ENCODE measurements at regions not wholly inside any gene's neighbourhood (a gene's known extent, or its start where the extent isn't known, plus 50 kb on each side); places are given as distances from the start of the nearest gene placed in this dataset.

DNA sequence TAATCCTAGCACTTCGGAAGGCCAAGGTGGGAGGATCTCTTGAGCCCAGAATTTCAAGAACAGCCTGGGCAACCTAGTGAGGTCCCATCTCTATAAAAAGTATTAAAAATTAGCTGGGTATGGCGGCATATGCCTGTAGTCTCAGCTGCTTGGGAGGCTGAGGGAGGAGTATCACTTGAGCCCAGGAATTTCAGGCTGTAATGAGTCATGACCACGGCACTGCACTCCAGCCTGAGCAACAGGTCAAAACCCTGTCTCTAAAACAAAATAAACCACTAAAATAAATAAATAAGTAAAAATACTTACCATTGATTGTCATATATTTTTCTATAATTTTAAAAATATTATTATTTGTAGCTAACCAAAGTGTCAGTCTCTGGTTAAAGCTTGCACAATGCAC, 315.6 kb upstream of the SMIM31 start:
- DNase-seq (ENCODE audit: low read depth, low spot score), result peak; percentile 27
- no peak overlapping the region for H3K27ac ChIP-seq

- no peak overlapping the region for H3K27ac ChIP-seq
- DNase-seq (ENCODE audit: low read depth, low spot score), result no peak
Observed at GRCh38 chr4:164439037-164439436, 314.9 kb upstream of the SMIM31 start.

GRCh38 chr4:164440199-164440598, 313.7 kb upstream of the SMIM31 start:
- DNase-seq (ENCODE audit: low read depth, low spot score), result peak; percentile 69
- H3K27ac ChIP-seq, result peak overlapping the region; percentile 29

DNA sequence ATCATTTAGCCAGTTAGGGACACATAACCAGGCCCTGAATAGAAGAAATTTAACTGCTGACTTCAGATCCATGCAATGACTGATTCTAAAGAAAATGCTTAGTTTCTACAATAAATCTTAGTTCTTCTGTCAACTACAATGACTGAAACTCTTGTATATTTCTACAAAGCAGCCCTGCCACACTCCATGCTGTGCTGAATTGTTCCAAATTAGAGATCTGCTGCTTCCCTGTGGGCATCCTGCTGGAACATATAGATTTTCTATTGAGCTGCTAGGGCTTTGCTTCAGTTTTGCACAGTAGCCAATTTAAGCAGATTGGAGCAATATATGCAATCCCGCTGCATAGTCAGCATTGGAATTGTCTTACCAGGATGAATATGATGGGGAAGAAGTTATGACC, 312.8 kb upstream of the SMIM31 start:
- no peak for DNase-seq (ENCODE audit: low read depth, low spot score)
- H3K27ac ChIP-seq, result no peak overlapping the region

DNA sequence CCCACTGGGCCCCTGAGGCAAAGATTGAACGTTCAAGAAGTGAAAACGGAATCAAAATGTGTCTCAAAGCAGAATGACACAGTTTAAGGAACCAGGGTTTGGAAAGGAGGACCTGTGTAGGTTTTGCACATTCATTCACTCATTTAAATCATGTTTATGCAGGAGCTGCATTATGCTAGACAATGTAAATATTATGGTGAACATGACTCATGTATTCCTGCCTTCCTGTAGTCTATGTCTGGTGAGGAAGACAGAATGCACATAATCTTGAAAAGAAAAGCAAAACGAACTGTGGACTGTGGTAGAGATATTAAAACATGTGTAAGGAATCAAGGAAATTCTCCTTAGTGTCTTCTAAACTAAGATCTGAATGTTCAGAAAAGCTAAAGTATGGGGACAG, 311.8 kb upstream of the SMIM31 start:
- peak; percentile 46 for DNase-seq (ENCODE audit: low read depth, low spot score)
- H3K27ac ChIP-seq, result peak overlapping the region; percentile 31

DNA sequence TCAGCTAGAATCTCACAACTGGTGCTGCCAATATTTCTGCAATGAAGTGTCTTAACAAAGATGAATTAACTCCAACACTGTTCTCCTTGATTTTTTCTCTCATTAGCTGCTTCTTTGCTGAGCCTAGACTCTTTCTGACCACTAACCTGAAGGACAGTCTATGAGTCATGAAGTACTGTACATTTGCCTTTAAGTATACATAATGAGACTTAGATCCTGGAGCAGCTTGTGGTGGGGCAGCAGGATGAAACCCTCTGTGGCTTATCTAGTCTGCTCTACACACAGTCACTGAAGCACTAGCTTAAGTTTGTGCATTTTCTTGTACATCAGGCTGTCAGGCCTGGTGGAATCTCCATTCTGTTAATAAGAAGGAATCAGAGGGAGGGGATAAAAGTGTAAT, 307.4 kb upstream of the SMIM31 start:
- peak; percentile 10 for DNase-seq (ENCODE audit: low read depth, low spot score)
- H3K27ac ChIP-seq, result no peak overlapping the region

GRCh38 chr4:164461901-164462300, 292.0 kb upstream of the SMIM31 start:
- no peak overlapping the region for H3K27ac ChIP-seq
- DNase-seq (ENCODE audit: low read depth, low spot score), result no peak

- H3K27ac ChIP-seq, result no peak overlapping the region
- no peak for DNase-seq (ENCODE audit: low read depth, low spot score)
Observed at GRCh38 chr4:164462471-164462870, 291.5 kb upstream of the SMIM31 start.

DNA sequence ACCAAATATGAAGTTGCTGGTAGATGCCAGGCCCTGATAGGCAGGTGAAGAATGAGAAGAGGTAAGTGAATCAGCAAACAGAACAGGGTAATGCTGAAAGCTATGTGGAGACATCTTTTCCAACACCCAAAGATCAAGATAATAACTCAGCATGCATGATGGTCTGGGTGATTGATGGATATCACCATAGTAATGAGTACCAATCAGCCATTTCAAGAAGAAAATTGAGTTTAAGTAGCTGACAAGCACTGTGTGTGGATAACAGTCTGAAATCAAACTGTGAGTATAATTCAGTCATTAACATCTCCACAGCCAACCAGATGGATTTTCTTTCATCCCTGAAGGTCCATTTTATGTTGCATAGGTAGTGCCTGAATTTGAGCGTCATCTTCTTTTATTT, 289.6 kb upstream of the SMIM31 start:
- DNase-seq (ENCODE audit: low read depth, low spot score), result no peak

DNA sequence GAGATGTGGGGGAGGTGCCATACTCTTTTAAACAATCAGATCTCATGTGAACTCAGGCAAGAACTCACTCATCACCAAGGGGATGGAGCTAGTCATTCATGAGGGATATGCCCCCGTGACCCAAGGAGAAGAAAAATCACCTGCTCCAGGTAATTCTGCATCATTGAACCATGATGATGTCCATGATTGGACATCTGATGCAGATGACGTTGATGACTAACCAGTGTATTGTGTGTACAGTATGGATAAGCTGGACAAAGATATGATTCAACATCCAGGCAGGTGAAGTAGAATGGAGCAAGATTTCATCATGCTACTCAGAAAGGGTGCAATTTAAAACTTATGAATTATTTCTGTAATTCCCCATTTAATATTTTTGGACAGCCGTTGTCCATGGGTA, 286.4 kb upstream of the SMIM31 start:
- DNase-seq (ENCODE audit: low read depth, low spot score), result peak; percentile 57
- peak overlapping the region; percentile 61 for H3K27ac ChIP-seq

More for the DNA sequence above, 289.6 kb upstream of the SMIM31 start:
- H3K27ac ChIP-seq, result no peak overlapping the region

DNA sequence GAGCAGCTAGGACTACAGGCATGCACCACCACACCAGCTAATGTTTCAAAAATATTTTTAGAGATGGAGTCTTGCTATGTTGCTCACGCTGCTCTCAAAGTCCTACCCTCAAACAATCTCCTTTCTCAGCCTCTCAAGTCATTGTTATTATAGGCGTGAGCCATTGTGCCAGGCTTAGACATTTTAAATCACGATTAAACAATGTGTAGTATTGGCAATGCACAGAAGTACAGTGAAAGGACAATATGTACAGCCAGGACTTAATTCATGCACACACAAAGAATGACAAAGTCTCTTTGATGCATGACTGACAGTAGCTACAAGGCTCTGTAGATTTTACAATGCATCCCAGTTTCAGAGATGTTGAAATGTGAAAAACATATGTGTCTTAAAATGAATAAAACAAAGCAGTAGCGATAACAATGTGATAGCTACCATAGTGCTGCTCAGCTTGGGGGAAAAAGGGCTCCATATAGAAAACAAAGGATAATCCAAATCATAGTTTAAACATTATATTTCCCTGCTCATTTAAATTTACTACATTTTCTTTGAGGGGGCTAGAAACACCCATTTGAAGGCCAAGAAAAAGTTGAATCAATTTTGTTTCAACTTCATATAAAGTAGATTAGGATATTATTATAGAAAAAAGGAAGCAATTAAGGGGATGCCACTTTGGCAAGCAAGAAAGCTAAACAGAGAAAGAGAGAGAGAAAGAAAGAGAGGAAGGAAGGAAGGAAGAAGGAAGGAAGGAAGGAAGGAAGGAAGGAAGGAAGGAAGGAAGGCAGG, 272.4 kb upstream of the SMIM31 start:
- no peak for DNase-seq (ENCODE audit: low read depth, low spot score)
- no peak overlapping the region for H3K27ac ChIP-seq

- H3K27ac ChIP-seq, result no peak overlapping the region
- no peak for DNase-seq (ENCODE audit: low read depth, low spot score)
Observed at GRCh38 chr4:164482092-164482404, 271.9 kb upstream of the SMIM31 start.

DNA sequence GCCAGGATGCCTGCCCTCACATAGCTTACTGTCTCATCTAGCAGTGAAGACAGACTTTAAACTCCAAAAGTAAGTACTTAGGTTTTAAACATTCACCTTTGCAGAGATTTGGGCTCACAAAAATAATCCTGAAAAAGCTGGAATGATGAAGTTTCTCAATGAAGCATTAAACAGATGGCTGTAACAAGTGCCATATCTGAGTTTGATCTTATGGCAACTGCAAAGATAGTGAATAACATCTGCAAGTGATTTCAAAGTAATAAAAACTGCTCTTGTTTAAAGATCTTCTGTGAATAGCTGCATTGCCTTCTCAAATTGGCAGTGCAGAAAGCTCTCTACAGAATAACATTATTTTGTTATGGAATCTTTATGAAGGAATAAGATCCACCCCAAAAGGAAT, 271.2 kb upstream of the SMIM31 start:
- no peak for DNase-seq (ENCODE audit: low read depth, low spot score)

DNA sequence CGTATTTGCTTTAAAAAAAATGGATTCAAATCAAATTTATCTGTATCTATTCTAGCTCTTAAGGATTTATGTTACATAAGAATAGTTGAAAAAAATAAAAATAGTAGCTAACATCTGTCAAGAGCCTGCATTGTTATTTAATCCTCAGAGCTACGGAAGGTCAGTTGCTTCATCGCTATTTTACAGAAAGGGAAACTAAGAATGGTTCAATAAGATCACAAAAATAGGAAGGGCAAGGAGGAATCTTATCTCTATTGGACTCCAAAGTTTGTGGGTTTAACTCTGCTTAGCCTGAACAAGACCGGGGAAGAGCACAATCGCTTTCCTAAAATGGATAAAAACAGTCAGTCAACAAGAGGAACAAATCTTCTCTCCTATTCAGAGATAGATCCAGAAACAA, 270.2 kb upstream of the SMIM31 start:
- no peak for DNase-seq (ENCODE audit: low read depth, low spot score)
- H3K27ac ChIP-seq, result no peak overlapping the region

More for the DNA sequence above, 271.2 kb upstream of the SMIM31 start:
- no peak overlapping the region for H3K27ac ChIP-seq

GRCh38 chr4:164484551-164484950, 269.4 kb upstream of the SMIM31 start:
- no peak overlapping the region for H3K27ac ChIP-seq
- DNase-seq (ENCODE audit: low read depth, low spot score), result no peak

DNA sequence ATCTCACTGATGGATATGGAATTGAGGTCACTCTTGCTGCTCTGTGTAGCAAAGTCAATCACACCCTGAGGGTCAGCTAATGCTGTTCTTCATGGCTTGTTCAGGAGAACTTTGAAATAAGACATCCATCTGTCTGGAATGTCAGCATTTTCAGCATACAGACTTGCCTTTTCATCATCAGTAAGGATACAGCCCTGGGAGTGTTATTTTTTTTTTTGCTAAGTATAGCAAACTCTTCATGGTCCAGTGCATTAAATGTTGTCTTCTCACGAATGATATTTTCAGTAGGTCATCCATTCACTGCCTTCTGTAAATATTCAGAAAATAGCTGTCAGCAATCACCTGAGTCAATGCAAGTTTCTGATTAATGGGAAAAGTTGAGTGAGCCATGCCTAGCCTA, 268.8 kb upstream of the SMIM31 start:
- DNase-seq (ENCODE audit: low read depth, low spot score), result no peak
- no peak overlapping the region for H3K27ac ChIP-seq

- DNase-seq (ENCODE audit: low read depth, low spot score), result peak; percentile 37
- no peak overlapping the region for H3K27ac ChIP-seq
Observed at GRCh38 chr4:164488114-164488513, 265.8 kb upstream of the SMIM31 start.

GRCh38 chr4:164501074-164501473, 252.9 kb upstream of the SMIM31 start:
- no peak for DNase-seq (ENCODE audit: low read depth, low spot score)
- H3K27ac ChIP-seq, result peak overlapping the region; percentile 53

DNA sequence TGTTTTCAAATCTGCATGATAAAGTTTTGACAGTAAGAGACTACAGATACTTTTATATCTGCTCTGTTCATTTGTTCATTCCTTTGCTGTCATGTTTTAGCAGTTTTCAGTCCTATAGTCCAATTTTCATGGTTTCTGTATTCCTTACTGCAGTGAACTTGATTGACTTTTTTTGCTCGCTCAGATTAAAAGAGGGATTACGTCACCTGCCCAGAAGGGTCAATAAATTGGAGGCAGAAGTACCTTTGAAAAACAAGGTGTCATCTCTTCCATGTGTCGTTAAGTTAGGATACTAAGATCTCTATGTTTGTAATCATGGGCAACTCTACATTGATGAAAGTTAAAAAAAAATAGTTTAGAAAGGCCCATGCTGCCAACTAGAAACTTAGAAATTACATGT, 250.1 kb upstream of the SMIM31 start:
- DNase-seq (ENCODE audit: low read depth, low spot score), result no peak
- no peak overlapping the region for H3K27ac ChIP-seq

GRCh38 chr4:164508097-164508496, 245.8 kb upstream of the SMIM31 start:
- no peak for DNase-seq (ENCODE audit: low read depth, low spot score)
- peak overlapping the region; percentile 43 for H3K27ac ChIP-seq

DNA sequence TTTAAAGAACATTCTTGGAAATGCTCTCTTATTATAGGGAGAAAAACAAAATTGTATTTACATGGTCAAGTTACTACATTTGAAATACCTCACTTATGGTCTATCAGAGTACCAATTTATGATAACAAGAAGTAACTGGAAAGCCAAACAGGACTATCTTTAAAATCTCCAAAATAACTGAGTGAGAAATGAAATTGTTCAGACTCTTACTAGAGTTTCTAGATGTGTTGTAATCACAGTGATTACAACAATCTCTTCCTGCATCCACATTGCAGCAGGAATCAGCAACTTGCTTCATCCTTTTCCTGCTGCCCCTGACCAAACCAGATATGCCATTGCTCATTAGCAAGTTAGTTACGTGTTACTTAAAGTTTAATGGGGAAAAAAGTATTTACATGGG, 245.2 kb upstream of the SMIM31 start:
- DNase-seq (ENCODE audit: low read depth, low spot score), result no peak
- H3K27ac ChIP-seq, result peak overlapping the region; percentile 43

GRCh38 chr4:164509951-164510350, 244.0 kb upstream of the SMIM31 start:
- peak overlapping the region; percentile 43 for H3K27ac ChIP-seq
- no peak for DNase-seq (ENCODE audit: low read depth, low spot score)

All from epithelial cell of prostate (primary cell).